ENCODE measurements at regions not wholly inside any gene's neighbourhood (a gene's known extent, or its start where the extent isn't known, plus 50 kb on each side); places are given as distances from the start of the nearest gene placed in this dataset.
A peak's percentile ranks its signal among the peaks of the same experiment; 100 is the strongest.

GRCh38 chr1:29842130-29842529, 605.8 kb downstream of the PTPRU start:
- WGBS, 2 donors: 56 to 70% methylated on average over 1 of the region's 1 CpG
- ATAC-seq (ENCODE audit: insufficient read depth, low FRiP score) (no peak), DNase-seq (no peak)
- peaks cover 0 to 19% (median 4%) of the 10 kb centered on the region in 4 donors for H3K9me3 ChIP-seq (ENCODE audit: control insufficient read depth in 4 of 4, insufficient read depth in 3 of 4, low read length in 3 of 4)
- no peaks in the 10 kb centered on the region for H3K36me3 ChIP-seq (ENCODE audit: control insufficient read depth in 4 of 4, insufficient read depth in 4 of 4, low read length in 4 of 4)
- no peak overlapping the region for H3K4me3 ChIP-seq
- no peak overlapping the region for H3K9ac ChIP-seq (ENCODE audit: insufficient read depth in 1 of 2, low read length in 2 of 2)
- peaks cover 0 to 2% (median 1%) of the 10 kb centered on the region in 3 donors for H3K27me3 ChIP-seq (ENCODE audit: control insufficient read depth in 3 of 3, insufficient read depth in 3 of 3, low read length in 2 of 3)
- no peak overlapping the region for H3K27ac ChIP-seq (ENCODE audit: low read depth in 1 of 2, low read length in 1 of 2)
- no peak for TF ChIP-seq CTCF (IDR thresholded peaks at IDR 0.05; ENCODE audit: control extremely low read depth, extremely low read depth)
- H3K4me1 ChIP-seq (ENCODE audit: control insufficient read depth in 5 of 5, insufficient read depth in 5 of 5, low read length in 5 of 5): no peaks in the 10 kb centered on the region

GRCh38 chr1:29839726-29840125, 603.4 kb downstream of the PTPRU start:
- no peak overlapping the region for H3K27ac ChIP-seq (ENCODE audit: low read depth in 1 of 2, low read length in 1 of 2)
- H3K4me1 ChIP-seq (ENCODE audit: control insufficient read depth in 5 of 5, insufficient read depth in 5 of 5, low read length in 5 of 5): no peaks in the 10 kb centered on the region
- peaks cover 0 to 19% (median 4%) of the 10 kb centered on the region in 4 donors for H3K9me3 ChIP-seq (ENCODE audit: control insufficient read depth in 4 of 4, insufficient read depth in 3 of 4, low read length in 3 of 4)
- no peaks in the 10 kb centered on the region for H3K36me3 ChIP-seq (ENCODE audit: control insufficient read depth in 4 of 4, insufficient read depth in 4 of 4, low read length in 4 of 4)
- no peak overlapping the region for H3K4me3 ChIP-seq
- H3K9ac ChIP-seq (ENCODE audit: insufficient read depth in 1 of 2, low read length in 2 of 2): no peak overlapping the region
- peaks cover 0 to 2% (median 0%) of the 10 kb centered on the region in 3 donors for H3K27me3 ChIP-seq (ENCODE audit: control insufficient read depth in 3 of 3, insufficient read depth in 3 of 3, low read length in 2 of 3)
- DNase-seq (peak in 1 of 3 donors; percentile 2), ATAC-seq (ENCODE audit: insufficient read depth, low FRiP score) (no peak)
- WGBS, 2 donors: 66 to 76% methylated on average over 4 of the region's 4 CpGs
- no peak for TF ChIP-seq CTCF (IDR thresholded peaks at IDR 0.05; ENCODE audit: control extremely low read depth, extremely low read depth)

GRCh38 chr1:29838738-29839320, 602.5 kb downstream of the PTPRU start:
- ATAC-seq (ENCODE audit: insufficient read depth, low FRiP score): no peak
- Histone ChIP-seq H3K36me3 (ENCODE audit: control insufficient read depth in 4 of 4, insufficient read depth in 4 of 4, low read length in 4 of 4) (no peaks in the 10 kb centered on the region), H3K27me3 (ENCODE audit: control insufficient read depth in 3 of 3, insufficient read depth in 3 of 3, low read length in 2 of 3) (no peaks in the 10 kb centered on the region), H3K9me3 (ENCODE audit: control insufficient read depth in 4 of 4, insufficient read depth in 3 of 4, low read length in 3 of 4) (peaks cover 0 to 19% (median 4%) of the 10 kb centered on the region in 4 donors), H3K9ac (ENCODE audit: insufficient read depth in 1 of 2, low read length in 2 of 2) (no peak overlapping the region), H3K27ac (ENCODE audit: low read depth in 1 of 2, low read length in 1 of 2) (no peak overlapping the region), H3K4me1 (ENCODE audit: control insufficient read depth in 5 of 5, insufficient read depth in 5 of 5, low read length in 5 of 5) (no peaks in the 10 kb centered on the region), H3K4me3 (no peak overlapping the region)
- no peak for TF ChIP-seq CTCF (IDR thresholded peaks at IDR 0.05; ENCODE audit: control extremely low read depth, extremely low read depth)
- WGBS, 2 donors: 84 to 87% methylated on average over 3 of the region's 3 CpGs
- DNase-seq: peak in 1 of 3 donors; percentile 5
